Transverse colon (tissue), 4 donors: ENCODE measurements at regions not wholly inside any gene's neighbourhood (a gene's known extent, or its start where the extent isn't known, plus 50 kb on each side); places are given as distances from the start of the nearest gene placed in this dataset.

Source experiments
- DNase-seq: peaks from one replicate; pipeline ENCODE4 v3.0.0-alpha.2; 2019
- H3K27ac ChIP-seq, 4 donors: fragments of 200-600 bp; sonication (generic); 2 replicates each; pipeline ENCODE4 v1.5.1; 2016 to 2018; ENCODE audit warnings: inconsistent platforms in 4 of 4
- H3K27me3 ChIP-seq: fragments of 200-600 bp; sonication (generic); 2 replicates; pipeline ENCODE4 v1.5.1; 2017; ENCODE audit warnings: inconsistent platforms
- H3K36me3 ChIP-seq, 4 donors: fragments of 200-600 bp; sonication (generic); 2 replicates each; pipeline ENCODE4 v1.5.1; 2017 to 2019; ENCODE audit warnings: inconsistent platforms in 4 of 4
- H3K4me1 ChIP-seq, 4 donors: fragments of 200-600 bp; sonication (generic); 2 replicates each; pipeline ENCODE4 v1.5.1; 2017 to 2020; ENCODE audit warnings: inconsistent platforms in 4 of 4
- H3K4me3 ChIP-seq, 4 donors: fragments of 200-600 bp; sonication (generic); 1 replicate in 1 of 4; 2 replicates in 3 of 4; pipeline versions ENCODE4 v1.5.1 to v1.6.1; 2017 to 2019; ENCODE audit warnings: inconsistent platforms in 4 of 4
- H3K9me3 ChIP-seq, 2 donors: fragments of 200-600 bp; sonication (generic); 2 replicates each; pipeline ENCODE4 v1.5.1; 2017 to 2019; ENCODE audit warnings: inconsistent platforms in 2 of 2
- CTCF ChIP-seq, 5 experiments: fragments of 200-600 bp in 3 of 5; fragments of 450-650 bp in 2 of 5; sonication (generic) in 3 of 5; IDR thresholded peaks; 1 replicate in 2 of 5; 2 replicates in 3 of 5; pipeline ENCODE4 v1.5.1; 2016 to 2017; ENCODE audit warnings: antibody characterized with exemption in 5 of 5, inconsistent platforms in 3 of 5, mild to moderate bottlenecking in 2 of 5, moderate library complexity in 1 of 5
- EP300 ChIP-seq: sonication (generic); formaldehyde crosslinking; IDR thresholded peaks from one replicate; pipeline ENCODE4 v1.6.1; 2017; ENCODE audit warnings: antibody characterized with exemption, low read depth
- POLR2A ChIP-seq: fragments of 450-650 bp; IDR thresholded peaks from one replicate; pipeline ENCODE4 v1.6.1; 2016; ENCODE audit warnings: antibody characterized with exemption, mild to moderate bottlenecking, moderate library complexity
- POLR2AphosphoS5 ChIP-seq, 3 donors: sonication (generic); formaldehyde crosslinking; IDR thresholded peaks; one replicate each; pipeline ENCODE4 v1.6.1; 2016; ENCODE audit warnings: antibody characterized with exemption in 3 of 3
- WGBS, 2 donors: methylation state at CpG; one replicate each; pipeline ENCODE4 v1.1.5; 2018; ENCODE audit warnings: low coverage in 1 of 2; 5-methylcytosine and 5-hydroxymethylcytosine counted together
- in situ Hi-C, 4 donors: fragments of 200-750 bp; cut with MboI; loops; one replicate each; pipeline versions ENCODE4 v1.15.0 to v1.15.1; 2017; ENCODE audit warnings: low sequenced_read_pairs in 3 of 4, low pct_ligation_motif_present in 1 of 4, low pct_unique_long_range_greater_than_20kb in 1 of 4
- intact Hi-C: fragments of 100-400 bp; cut with DNase I; formaldehyde crosslinking; loops from one replicate; pipeline ENCODE4 v1.15.1; 2023; ENCODE audit warnings: low total_unique reads

DNA sequence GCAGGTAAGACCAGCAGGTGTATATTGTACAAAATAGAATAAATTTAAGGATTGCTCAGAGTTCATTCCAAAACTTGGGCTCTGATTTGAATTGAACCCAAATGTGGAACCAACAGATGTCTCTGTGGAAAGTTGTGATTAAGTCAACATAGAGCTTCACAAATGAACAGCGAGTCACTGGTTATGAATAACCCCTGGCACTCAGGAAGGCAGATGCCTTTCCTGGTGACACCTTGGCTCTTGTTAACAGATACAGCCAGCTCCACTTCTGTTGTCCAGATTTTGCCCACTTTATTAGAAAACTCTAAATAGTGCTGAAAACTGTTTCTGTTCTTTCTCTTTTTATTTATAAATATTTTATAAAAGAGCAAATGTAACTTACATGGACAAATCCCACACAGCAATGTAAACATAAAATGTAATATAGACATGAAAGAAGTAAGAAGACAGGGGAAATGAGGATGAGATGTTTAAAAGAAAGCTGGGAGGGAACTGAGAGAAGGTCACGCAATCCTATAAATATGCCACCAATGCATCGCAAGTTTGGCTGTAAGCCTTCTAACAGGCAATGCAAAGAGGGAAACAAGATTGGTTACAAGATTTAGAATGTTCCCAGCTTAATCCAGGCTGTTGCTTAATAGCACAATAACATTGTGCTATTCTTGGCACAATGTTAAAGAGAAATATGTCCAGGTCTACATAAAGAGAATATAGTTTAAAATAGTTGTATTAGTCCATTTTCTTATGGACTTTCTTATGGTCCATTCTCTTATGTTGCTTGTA is 495.5 kb downstream of the TAFA4 start:
- Histone ChIP-seq H3K36me3 (no peaks in the 10 kb centered on the region), H3K9me3 (no peaks in the 10 kb centered on the region), H3K27me3 (no peaks in the 10 kb centered on the region), H3K27ac (no peak overlapping the region), H3K4me1 (no peaks in the 10 kb centered on the region), H3K4me3 (no peak overlapping the region)
- intact Hi-C loops (no loop called here), in situ Hi-C loops (no loop called here)
- no peak for DNase-seq
- TF ChIP-seq CTCF (IDR thresholded peaks at IDR 0.05) (no peak), EP300 (no peak), POLR2A (no peak), POLR2AphosphoS5 (IDR thresholded peaks at IDR 0.05) (no peak)
- whole genome bisulfite sequencing, 2 donors, result 58 to 86% methylated on average over 3 of the region's 3 CpGs

DNA sequence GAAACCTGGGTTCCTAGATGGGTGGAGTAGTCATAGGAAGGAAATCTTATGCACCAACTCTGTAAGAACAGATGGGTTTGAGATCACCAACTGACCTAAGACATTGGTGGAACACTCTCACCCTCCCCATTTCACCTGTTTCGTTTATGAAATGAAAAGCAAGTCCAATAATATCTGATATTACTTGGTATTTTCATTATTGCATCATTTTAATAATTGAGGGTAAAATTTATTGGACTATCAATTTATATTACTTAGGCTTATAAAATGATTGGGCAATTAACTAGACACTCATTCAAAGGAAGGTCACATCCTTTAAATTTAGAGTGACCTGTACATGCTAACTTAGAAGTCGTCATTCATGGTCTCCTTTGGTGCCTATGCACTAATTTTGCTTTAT is 503.9 kb downstream of the TAFA4 start:
- TF ChIP-seq POLR2A, result no peak
- TF ChIP-seq POLR2AphosphoS5 (IDR thresholded peaks at IDR 0.05), result no peak
- no peak for TF ChIP-seq EP300
- no peak for TF ChIP-seq CTCF (IDR thresholded peaks at IDR 0.05)
- intact Hi-C loops, result no loop called here
- no peaks in the 10 kb centered on the region for H3K36me3 ChIP-seq
- no peaks in the 10 kb centered on the region for H3K27me3 ChIP-seq
- H3K4me3 ChIP-seq, result no peak overlapping the region
- no peaks in the 10 kb centered on the region for H3K4me1 ChIP-seq
- in situ Hi-C loops, result no loop called here
- no peaks in the 10 kb centered on the region for H3K9me3 ChIP-seq
- no peak overlapping the region for H3K27ac ChIP-seq
- 59 to 81% methylated on average over 2 of the region's 2 CpGs for WGBS, 2 donors
- DNase-seq, result no peak

- in situ Hi-C loops (no loop called here), intact Hi-C loops (no loop called here)
- no peaks in the 10 kb centered on the region for H3K36me3 ChIP-seq
- DNase-seq, result no peak
- H3K4me3 ChIP-seq, result no peak overlapping the region
- no peak overlapping the region for H3K27ac ChIP-seq
- TF ChIP-seq CTCF (IDR thresholded peaks at IDR 0.05) (no peak), EP300 (no peak), POLR2AphosphoS5 (IDR thresholded peaks at IDR 0.05) (no peak), POLR2A (no peak)
- H3K4me1 ChIP-seq, result no peaks in the 10 kb centered on the region
- no peaks in the 10 kb centered on the region for H3K27me3 ChIP-seq
- no peaks in the 10 kb centered on the region for H3K9me3 ChIP-seq
- 43 to 58% methylated on average over 4 to 7 of the region's 7 CpGs for WGBS, 2 donors
Measured at GRCh38 chr3:68424796-68425460, 507.4 kb downstream of the TAFA4 start.

- intact Hi-C loops, result no loop called here
- no peaks in the 10 kb centered on the region for H3K27me3 ChIP-seq
- no peaks in the 10 kb centered on the region for H3K36me3 ChIP-seq
- 73 to 78% methylated on average over 1 of the region's 1 CpG for WGBS, 2 donors
- H3K27ac ChIP-seq, result no peak overlapping the region
- H3K4me3 ChIP-seq, result no peak overlapping the region
- no peaks in the 10 kb centered on the region for H3K4me1 ChIP-seq
- TF ChIP-seq EP300, result no peak
- no peak for TF ChIP-seq POLR2A
- no peak for TF ChIP-seq CTCF (IDR thresholded peaks at IDR 0.05)
- no peak for TF ChIP-seq POLR2AphosphoS5 (IDR thresholded peaks at IDR 0.05)
- H3K9me3 ChIP-seq, result no peaks in the 10 kb centered on the region
- in situ Hi-C loops, result no loop called here
- DNase-seq, result no peak
Measured at GRCh38 chr3:68408626-68409025, 523.7 kb downstream of the TAFA4 start.
